ENCODE measurements at regions not wholly inside any gene's neighbourhood (a gene's known extent, or its start where the extent isn't known, plus 50 kb on each side); places are given as distances from the start of the nearest gene placed in this dataset.

- no peak for TF ChIP-seq CTCF (conservative IDR thresholded peaks at IDR 0.05)
- no peak overlapping the region for H3K27ac ChIP-seq
These were observed 284.7 kb downstream of the GPR37 start for GRCh38 chr7:124480821-124481290.

- no peak overlapping the region for H3K27ac ChIP-seq
- no peak for TF ChIP-seq CTCF (conservative IDR thresholded peaks at IDR 0.05)
These were observed 285.4 kb downstream of the GPR37 start for GRCh38 chr7:124480036-124480820.

GRCh38 chr7:124462249-124462648 is 303.3 kb downstream of the GPR37 start:
- H3K27ac ChIP-seq, result no peak overlapping the region
- TF ChIP-seq CTCF (conservative IDR thresholded peaks at IDR 0.05), result no peak

- no peak overlapping the region for H3K27ac ChIP-seq
- no peak for TF ChIP-seq CTCF (conservative IDR thresholded peaks at IDR 0.05)
These were observed 305.0 kb downstream of the GPR37 start for GRCh38 chr7:124460555-124460954.

GRCh38 chr7:124460056-124460450 is 305.5 kb downstream of the GPR37 start:
- no peak for TF ChIP-seq CTCF (conservative IDR thresholded peaks at IDR 0.05)
- no peak overlapping the region for H3K27ac ChIP-seq

- H3K27ac ChIP-seq, result no peak overlapping the region
- no peak for TF ChIP-seq CTCF (conservative IDR thresholded peaks at IDR 0.05)
These were observed 306.2 kb downstream of the GPR37 start for GRCh38 chr7:124459101-124460055.

- no peak for TF ChIP-seq CTCF (conservative IDR thresholded peaks at IDR 0.05)
These were observed 307.8 kb downstream of the GPR37 start for GRCh38 chr7:124457841-124458240.

More at GRCh38 chr7:124457841-124458240, 307.8 kb downstream of the GPR37 start:
- H3K27ac ChIP-seq, result no peak overlapping the region
